Osteoblast (primary cell): ENCODE measurements at regions not wholly inside any gene's neighbourhood (a gene's known extent, or its start where the extent isn't known, plus 50 kb on each side); places are given as distances from the start of the nearest gene placed in this dataset. TPM values are rescaled to one million over a fixed set of nuclear protein-coding genes. Genes with fewer than 3 reads are reported as not detected.

Experiments
- DNase-seq: peaks from one replicate; pipeline ENCODE4 v3.0.0; 2011; ENCODE audit warnings: low spot score, mixed read lengths; ENCODE audit not compliant: insufficient read length; ENCODE audit errors: missing footprints
- H2AFZ ChIP-seq: 2 replicates; pipeline ENCODE4 v1.6.0; 2011; ENCODE audit warnings: mild to moderate bottlenecking, low read length
- H3K27ac ChIP-seq: 2 replicates; pipeline ENCODE4 v1.5.1; 2011; ENCODE audit warnings: mild to moderate bottlenecking, low read depth, low read length, moderate library complexity
- H3K27me3 ChIP-seq: 2 replicates; pipeline ENCODE4 v1.6.0; 2012; ENCODE audit warnings: mild to moderate bottlenecking, control low read depth, inconsistent platforms, low read length, moderate library complexity; ENCODE audit not compliant: insufficient read depth
- H3K36me3 ChIP-seq: 2 replicates; pipeline ENCODE4 v1.5.1; 2011; ENCODE audit warnings: mild to moderate bottlenecking, low read length, control low read depth, moderate library complexity; ENCODE audit not compliant: insufficient read depth
- H3K4me1 ChIP-seq: 2 replicates; pipeline ENCODE4 v1.5.1; 2011; ENCODE audit warnings: mild to moderate bottlenecking, low read length, control low read depth, moderate library complexity; ENCODE audit not compliant: insufficient read depth
- H3K4me2 ChIP-seq: 2 replicates; pipeline ENCODE4 v1.6.0; 2011; ENCODE audit warnings: mild to moderate bottlenecking, low read length; ENCODE audit not compliant: insufficient read depth
- H3K4me3 ChIP-seq: fragments of 200-600 bp; sonication (generic); 3 replicates; pipeline ENCODE4 v1.5.1; 2012; ENCODE audit warnings: mild to moderate bottlenecking, low read length, inconsistent platforms; ENCODE audit not compliant: insufficient read depth
- H3K79me2 ChIP-seq: 2 replicates; pipeline ENCODE4 v1.6.0; 2012; ENCODE audit warnings: mild to moderate bottlenecking, low read length, control low read depth, inconsistent platforms; ENCODE audit not compliant: insufficient read depth
- H3K9me3 ChIP-seq: 2 replicates; pipeline ENCODE4 v1.5.1; 2011; ENCODE audit warnings: low read depth, low read length, control low read depth
- H4K20me1 ChIP-seq: 2 replicates; pipeline ENCODE4 v1.6.0; 2012; ENCODE audit warnings: mild to moderate bottlenecking, low read length, control low read depth; ENCODE audit not compliant: insufficient read depth
- small RNA-seq: library from RNA; depleted of rRNA; stranded (forward); fragments of <200 nt; gene quantifications from one replicate; pipeline ENCODE3, GENCODE V24; 2012
- TF ChIP-seq, protein P1 (sequence below): IDR thresholded peaks from 2 replicates; pipeline ENCODE4 v1.5.1; 2011; ENCODE audit warnings: mild to moderate bottlenecking, low read depth, low read length, moderate library complexity; ENCODE audit errors: extremely low read depth

DNA sequence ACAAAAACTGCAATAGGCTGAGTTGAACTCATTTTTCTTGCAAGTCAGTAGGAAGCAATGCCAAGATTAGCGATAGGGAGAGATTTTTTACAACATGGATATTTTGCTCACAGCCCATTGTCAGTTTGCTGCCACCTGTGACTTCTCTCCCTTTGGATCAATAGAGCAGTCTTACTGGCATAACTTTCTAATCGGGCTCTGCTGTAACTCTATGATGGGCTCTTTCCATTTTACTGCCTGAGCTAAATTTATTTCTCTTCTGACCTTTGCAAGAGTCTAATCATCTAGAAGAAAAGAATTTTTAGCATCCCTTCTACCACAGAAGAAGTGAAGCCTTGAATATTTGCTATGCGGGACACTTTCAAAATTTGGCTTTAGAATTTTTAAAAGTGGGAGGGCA is 53.6 kb upstream of the SGCD start:
- Histone ChIP-seq H3K4me1 (no peaks in the 10 kb centered on the region), H3K4me2 (no peak overlapping the region), H3K4me3 (no peak overlapping the region), H3K79me2 (no peaks in the 10 kb centered on the region), H3K36me3 (no peaks in the 10 kb centered on the region), H3K27ac (no peak overlapping the region), H3K9me3 (no peaks in the 10 kb centered on the region), H4K20me1 (no peaks in the 10 kb centered on the region), H3K27me3 (no peaks in the 10 kb centered on the region), H2AFZ (no peak overlapping the region)
- TF ChIP-seq, protein P1, sequence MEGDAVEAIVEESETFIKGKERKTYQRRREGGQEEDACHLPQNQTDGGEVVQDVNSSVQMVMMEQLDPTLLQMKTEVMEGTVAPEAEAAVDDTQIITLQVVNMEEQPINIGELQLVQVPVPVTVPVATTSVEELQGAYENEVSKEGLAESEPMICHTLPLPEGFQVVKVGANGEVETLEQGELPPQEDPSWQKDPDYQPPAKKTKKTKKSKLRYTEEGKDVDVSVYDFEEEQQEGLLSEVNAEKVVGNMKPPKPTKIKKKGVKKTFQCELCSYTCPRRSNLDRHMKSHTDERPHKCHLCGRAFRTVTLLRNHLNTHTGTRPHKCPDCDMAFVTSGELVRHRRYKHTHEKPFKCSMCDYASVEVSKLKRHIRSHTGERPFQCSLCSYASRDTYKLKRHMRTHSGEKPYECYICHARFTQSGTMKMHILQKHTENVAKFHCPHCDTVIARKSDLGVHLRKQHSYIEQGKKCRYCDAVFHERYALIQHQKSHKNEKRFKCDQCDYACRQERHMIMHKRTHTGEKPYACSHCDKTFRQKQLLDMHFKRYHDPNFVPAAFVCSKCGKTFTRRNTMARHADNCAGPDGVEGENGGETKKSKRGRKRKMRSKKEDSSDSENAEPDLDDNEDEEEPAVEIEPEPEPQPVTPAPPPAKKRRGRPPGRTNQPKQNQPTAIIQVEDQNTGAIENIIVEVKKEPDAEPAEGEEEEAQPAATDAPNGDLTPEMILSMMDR = no peak
- no peak for DNase-seq

DNA sequence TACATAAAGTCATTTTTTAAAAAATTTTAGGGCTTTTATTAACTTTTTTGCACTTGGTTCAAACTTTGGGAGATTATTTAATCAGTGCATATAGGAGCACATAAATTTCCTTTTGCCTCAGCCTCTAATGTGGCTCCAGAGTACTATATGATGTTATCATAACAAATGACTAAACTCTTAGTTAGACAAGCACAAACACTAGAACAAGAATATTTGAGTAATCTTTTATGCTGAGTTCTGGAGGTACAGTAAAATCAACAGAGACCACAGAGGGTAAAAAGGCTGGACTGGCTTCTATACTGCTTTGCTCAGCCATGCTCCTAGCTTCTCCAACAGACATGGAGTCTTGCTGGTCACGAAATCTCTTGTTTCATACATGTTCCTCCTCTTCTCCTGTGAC is 52.5 kb upstream of the SGCD start:
- TF ChIP-seq, protein P1 = no peak
- no peak overlapping the region for H3K4me3 ChIP-seq
- no peak overlapping the region for H3K4me2 ChIP-seq
- no peak for DNase-seq
- H3K79me2 ChIP-seq = no peaks in the 10 kb centered on the region
- H3K27me3 ChIP-seq = no peaks in the 10 kb centered on the region
- no peaks in the 10 kb centered on the region for H3K36me3 ChIP-seq
- no peaks in the 10 kb centered on the region for H3K4me1 ChIP-seq
- H4K20me1 ChIP-seq = no peaks in the 10 kb centered on the region
- no peak overlapping the region for H2AFZ ChIP-seq
- no peaks in the 10 kb centered on the region for H3K9me3 ChIP-seq
- H3K27ac ChIP-seq = no peak overlapping the region

Small RNAs in the stretch of these regions (small RNA-seq; reads per million reads assigned to genes)
- not detected for gene RNA5SP199
